Activated T-helper 2 cell treated with anti-CD3 and anti-CD28 coated beads, Interferon-gamma antibody, Interleukin-2, Interleukin-4, amounts not matched to agents 10 μg/mL and 5 μg/mL and 100 μg/mL, durations not matched to agents 14 hours and 24 hours and 36 hours (primary cell): ENCODE measurements at regions not wholly inside any gene's neighbourhood (a gene's known extent, or its start where the extent isn't known, plus 50 kb on each side); places are given as distances from the start of the nearest gene placed in this dataset.
"Not testable (repeated sequence)": the region's sequence is repeated elsewhere in the genome, so short reads cannot be mapped to it uniquely, and the experiment has no call there.

Experiments used
- DNase-seq: peaks from one replicate; pipeline ENCODE4 v3.0.0; 2021; ENCODE audit warnings: low spot score
- H3K27ac Mint-ChIP-seq: one replicate; pipeline ENCODE4 v1.8.0; 2021; ENCODE audit warnings: mixed read lengths
- H3K27me3 Mint-ChIP-seq: one replicate; pipeline ENCODE4 v1.8.0; 2021; ENCODE audit warnings: low read depth, mixed read lengths
- H3K36me3 Mint-ChIP-seq: one replicate; pipeline ENCODE4 v1.8.0; 2021; ENCODE audit warnings: low read depth, mixed read lengths
- H3K4me1 Mint-ChIP-seq: one replicate; pipeline ENCODE4 v1.8.0; 2021; ENCODE audit warnings: low read depth, mixed read lengths
- H3K4me3 Mint-ChIP-seq: one replicate; pipeline ENCODE4 v1.8.0; 2021; ENCODE audit warnings: low read depth, mild to moderate bottlenecking, moderate library complexity, mixed read lengths
- H3K9me3 Mint-ChIP-seq: one replicate; pipeline ENCODE4 v1.8.0; 2021; ENCODE audit warnings: mixed read lengths
- intact Hi-C: fragments of 100-400 bp; cut with micrococcal nuclease; formaldehyde crosslinking; loops from one replicate; pipeline ENCODE4 v1.15.1; 2023

DNA sequence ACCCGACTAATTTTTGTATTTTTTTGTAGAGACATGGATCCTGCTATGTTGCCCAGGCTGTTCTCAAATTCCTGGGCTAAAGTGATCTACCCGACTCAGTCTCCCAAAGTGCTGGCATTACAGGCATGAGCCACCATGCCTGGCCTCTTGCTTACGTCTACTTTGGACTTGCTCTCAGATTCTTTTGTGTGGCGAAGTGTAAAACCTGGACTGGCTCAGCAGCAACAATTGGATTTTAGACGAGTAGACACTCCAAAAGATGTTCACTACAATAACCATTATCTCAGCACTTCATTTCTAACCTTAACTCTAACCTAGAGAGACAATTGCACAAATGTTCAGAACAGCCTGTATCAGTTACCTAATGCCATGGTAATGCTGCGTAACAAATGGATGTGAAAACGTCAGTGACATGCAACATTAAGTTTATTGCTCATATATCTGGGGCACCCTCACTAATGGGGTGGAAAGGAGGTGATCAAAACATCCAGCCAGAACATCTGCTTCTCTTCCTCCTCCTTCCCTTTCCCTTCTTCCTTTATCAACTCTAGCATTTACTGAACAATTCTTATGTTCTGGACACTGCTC lies 124.9 kb upstream of the MRI1 start:
- no peak for DNase-seq
- no peaks in the 10 kb centered on the region for H3K36me3 Mint-ChIP-seq
- intact Hi-C loops, result no loop called here
- H3K9me3 Mint-ChIP-seq, result no peaks in the 10 kb centered on the region
- no peaks in the 10 kb centered on the region for H3K27me3 Mint-ChIP-seq
- no peak overlapping the region for H3K4me3 Mint-ChIP-seq
- no peak overlapping the region for H3K27ac Mint-ChIP-seq
- no peaks in the 10 kb centered on the region for H3K4me1 Mint-ChIP-seq

DNA sequence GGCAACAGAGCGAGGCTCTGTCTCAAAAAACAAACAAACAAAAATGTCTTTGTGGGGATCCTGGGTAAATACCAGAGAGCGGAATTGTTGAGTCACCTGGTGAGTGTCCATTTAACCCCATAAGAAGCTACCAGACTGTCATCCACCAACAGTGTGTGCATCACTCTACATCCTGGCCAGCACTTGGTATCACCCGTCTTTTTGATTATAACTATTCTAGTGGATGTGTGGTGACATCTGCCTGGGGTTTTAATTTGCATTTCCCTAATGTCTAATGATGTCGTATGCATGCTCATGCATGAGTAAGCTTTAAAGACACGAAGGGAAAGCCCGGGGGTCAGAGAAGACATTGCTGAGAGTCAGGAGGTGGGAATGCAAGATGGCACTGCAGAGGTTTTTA lies 126.7 kb upstream of the MRI1 start:
- H3K27ac Mint-ChIP-seq, result no peak overlapping the region
- no peak for DNase-seq
- H3K9me3 Mint-ChIP-seq, result no peaks in the 10 kb centered on the region
- intact Hi-C loops, result no loop called here
- H3K36me3 Mint-ChIP-seq, result no peaks in the 10 kb centered on the region
- no peaks in the 10 kb centered on the region for H3K4me1 Mint-ChIP-seq
- H3K4me3 Mint-ChIP-seq, result no peak overlapping the region
- H3K27me3 Mint-ChIP-seq, result no peaks in the 10 kb centered on the region

DNA sequence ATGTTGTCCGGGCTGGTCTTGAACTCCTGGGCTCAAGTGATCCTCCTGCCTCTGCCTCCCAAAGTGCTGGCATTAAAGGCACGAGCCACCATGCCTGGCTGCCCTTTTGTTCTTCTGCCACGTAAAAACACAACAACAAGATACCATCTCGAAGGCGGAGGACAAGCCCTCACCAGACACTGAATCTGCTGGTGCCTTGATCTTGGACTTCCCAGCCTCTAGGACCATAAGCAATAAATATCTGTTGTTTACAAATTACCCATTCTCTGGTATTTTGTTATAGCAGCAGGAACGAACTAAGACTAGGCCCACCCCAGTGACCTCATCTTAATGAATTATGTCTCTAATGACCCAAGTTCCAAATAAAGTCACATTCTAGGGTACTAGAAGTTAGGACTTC lies 128.4 kb upstream of the CACNA1A start:
- Mint-ChIP-seq H3K4me1 (no peaks in the 10 kb centered on the region), H3K9me3 (no peaks in the 10 kb centered on the region), H3K36me3 (no peaks in the 10 kb centered on the region), H3K27me3 (no peaks in the 10 kb centered on the region), H3K27ac (no peak overlapping the region), H3K4me3 (no peak overlapping the region)
- intact Hi-C loops, result no loop called here
- DNase-seq, result no peak

DNA sequence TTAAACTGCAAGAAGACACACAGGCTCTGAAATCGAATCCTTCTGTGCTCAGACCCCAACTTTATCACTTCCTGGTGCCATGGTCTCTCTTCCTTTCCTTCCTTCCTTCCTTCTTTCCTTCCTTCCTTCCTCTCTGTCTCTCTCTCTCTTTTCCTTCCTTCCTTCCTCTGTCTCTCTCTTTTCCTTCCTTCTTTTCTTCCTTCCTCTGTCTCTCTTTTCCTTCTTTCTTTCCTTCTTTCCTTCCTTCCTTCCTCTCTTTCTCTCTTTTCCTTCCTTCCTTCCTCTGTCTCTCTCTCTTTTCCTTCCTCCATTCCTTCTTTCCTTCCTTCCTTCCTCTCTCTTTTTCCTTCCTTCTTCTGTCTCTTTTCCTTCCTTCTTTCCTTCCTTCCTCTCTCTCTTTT lies 127.2 kb upstream of the CACNA1A start:
- Mint-ChIP-seq H3K27ac (no peak overlapping the region), H3K4me1 (no peaks in the 10 kb centered on the region), H3K4me3 (no peak overlapping the region), H3K9me3 (no peaks in the 10 kb centered on the region), H3K27me3 (no peaks in the 10 kb centered on the region), H3K36me3 (no peaks in the 10 kb centered on the region)
- intact Hi-C loops, result no loop called here
- no peak for DNase-seq

DNA sequence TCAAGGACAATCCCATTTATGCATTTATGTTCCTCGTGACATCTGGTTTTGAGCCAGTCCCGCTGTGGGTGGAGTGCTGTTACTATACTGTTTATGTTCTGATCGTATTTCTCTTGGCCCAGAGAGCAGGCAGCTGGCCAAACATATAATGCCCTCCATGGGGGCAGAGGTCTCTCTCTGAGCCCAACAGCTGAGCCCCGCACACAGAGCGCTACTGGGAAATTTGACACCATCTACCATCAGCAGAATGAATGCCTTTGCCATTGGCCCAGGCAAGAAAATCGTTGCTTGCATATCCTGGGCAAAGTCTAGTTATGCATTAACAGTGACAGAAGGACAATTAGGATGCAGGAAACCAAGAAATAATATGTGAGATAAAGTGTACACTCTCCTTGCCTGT lies 126.8 kb upstream of the CACNA1A start:
- no peaks in the 10 kb centered on the region for H3K27me3 Mint-ChIP-seq
- DNase-seq, result no peak
- no peaks in the 10 kb centered on the region for H3K36me3 Mint-ChIP-seq
- no peaks in the 10 kb centered on the region for H3K9me3 Mint-ChIP-seq
- intact Hi-C loops, result no loop called here
- no peak overlapping the region for H3K4me3 Mint-ChIP-seq
- no peak overlapping the region for H3K27ac Mint-ChIP-seq
- H3K4me1 Mint-ChIP-seq, result no peaks in the 10 kb centered on the region

DNA sequence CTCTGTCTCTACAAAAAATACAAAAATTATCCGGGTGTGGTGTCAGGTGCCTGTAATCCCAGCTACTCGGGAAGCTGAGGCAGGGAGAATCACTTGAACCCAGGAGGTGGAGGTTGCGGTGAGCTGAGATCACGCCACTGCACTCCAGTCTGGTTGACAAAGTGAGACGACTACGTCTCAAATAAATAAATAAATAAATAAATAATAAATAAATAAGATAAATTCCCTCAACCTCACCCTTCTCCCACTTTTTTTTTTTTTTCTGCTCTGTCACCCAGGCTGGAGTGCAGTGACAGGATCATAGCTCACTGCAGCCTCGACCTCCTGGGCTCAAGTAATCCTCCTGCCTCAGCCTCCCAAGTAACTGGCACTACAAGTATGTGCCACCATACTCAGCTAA lies 125.9 kb upstream of the CACNA1A start:
- intact Hi-C loops, H3K9me3 Mint-ChIP-seq, H3K4me1 Mint-ChIP-seq, H3K4me3 Mint-ChIP-seq, H3K27ac Mint-ChIP-seq, H3K36me3 Mint-ChIP-seq, DNase-seq, H3K27me3 Mint-ChIP-seq: not testable (repeated sequence)

DNA sequence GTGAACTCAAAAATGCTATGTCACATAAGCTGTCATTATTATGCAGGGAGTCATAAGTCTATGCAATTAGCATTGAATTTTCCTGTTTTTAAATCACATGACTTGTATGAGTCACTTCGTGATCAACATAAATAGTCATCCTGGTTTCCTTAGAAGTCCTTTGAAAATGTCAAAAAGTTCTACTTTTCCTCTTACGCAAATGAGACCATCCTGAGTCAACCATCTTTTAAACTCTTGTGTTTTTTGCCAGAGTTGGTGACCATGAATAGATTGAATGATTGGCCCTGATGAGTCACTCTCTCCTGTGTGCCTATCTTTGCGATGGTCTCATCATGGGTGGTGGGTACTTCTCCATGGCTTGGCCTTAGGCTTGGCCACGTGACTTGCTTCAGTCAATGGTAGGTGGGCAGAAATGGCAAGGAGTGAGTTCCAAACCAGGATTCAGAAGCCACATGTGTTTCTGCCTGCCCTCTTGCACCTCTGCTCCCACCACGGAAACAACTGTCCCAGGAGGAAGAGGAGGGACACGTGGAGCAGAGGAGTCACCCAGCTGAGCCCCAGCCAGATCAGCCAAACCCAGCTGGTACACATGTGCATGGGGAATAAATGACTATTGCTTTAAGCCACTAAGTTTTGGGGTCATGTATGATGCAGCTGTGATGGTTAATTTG lies 123.5 kb upstream of the CACNA1A start:
- Mint-ChIP-seq H3K4me3 (no peak overlapping the region), H3K9me3 (no peaks in the 10 kb centered on the region), H3K4me1 (no peaks in the 10 kb centered on the region), H3K27me3 (peaks cover 8% of the 10 kb centered on the region), H3K27ac (no peak overlapping the region), H3K36me3 (no peaks in the 10 kb centered on the region)
- intact Hi-C loops, result no loop called here
- DNase-seq, result no peak

DNA sequence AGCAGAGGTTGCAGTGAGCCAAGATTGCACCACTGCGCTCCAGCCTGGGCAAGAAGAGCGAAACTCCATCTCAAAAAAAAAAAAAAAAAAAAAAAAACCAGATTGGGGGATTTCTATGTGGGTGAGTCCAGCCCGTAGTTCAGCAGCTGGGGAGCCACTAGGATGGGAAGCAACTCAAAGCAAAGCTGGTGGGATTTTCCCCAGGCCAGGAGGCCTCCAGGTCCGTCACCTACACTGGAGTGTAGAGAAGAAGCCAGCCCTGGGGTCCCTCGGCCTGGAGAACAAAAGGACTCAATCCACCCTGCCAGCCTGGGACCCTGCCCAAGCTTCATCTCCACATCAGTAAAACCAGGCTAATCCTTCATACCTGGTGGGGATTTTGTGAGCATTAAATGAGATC lies 121.3 kb upstream of the CACNA1A start:
- Mint-ChIP-seq H3K4me1 (no peaks in the 10 kb centered on the region), H3K27me3 (peaks cover 25% of the 10 kb centered on the region), H3K9me3 (no peaks in the 10 kb centered on the region), H3K36me3 (no peaks in the 10 kb centered on the region), H3K4me3 (no peak overlapping the region), H3K27ac (no peak overlapping the region)
- no peak for DNase-seq
- intact Hi-C loops, result no loop called here

DNA sequence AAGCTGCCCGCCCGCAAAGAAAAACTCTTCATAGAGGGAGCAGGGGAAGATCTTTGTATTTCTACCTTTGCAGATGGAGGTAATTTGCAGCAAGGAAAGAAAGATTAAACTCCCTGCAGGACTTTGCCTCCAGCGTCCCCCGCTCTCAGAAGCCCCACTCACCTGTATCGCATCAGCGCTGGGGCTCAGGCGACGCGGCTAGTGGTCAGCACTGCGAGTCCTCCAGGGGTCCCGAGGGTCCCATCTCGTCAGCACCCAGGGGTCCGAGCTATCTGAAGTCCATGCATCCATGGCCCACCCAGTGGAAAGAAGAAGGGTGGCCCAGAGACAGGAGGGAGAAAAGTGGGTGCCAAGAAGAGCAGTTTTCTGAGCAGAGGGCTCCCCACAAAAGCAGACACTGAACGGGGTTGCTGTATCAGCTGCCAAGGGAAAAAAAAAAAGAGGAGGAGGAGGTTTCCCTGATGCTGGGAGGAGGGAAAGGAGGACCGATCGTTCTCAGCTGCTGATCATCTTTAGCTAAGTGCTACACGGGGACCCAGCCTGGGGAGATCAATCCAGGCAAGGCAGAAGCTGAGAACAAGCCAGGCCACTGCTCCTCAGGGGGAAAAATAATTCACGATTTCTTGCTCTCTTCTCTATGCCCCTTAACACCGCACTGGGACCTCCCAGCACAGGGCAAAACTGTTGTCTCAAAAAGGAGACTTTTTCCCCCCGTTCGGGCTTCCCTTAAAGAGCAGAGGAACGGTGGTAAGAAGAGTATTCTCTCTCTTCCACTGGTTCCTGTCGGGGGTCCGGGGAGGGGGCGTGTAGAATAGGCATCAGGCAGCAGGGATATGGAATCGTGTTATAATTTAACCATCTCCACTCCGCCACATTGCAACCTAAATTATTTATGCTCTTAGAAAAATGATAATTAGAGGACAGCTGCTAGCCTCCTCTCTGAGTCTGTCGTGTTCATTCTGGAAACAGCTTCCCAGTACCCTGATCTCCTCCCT lies 117.7 kb upstream of the CACNA1A start:
- H3K36me3 Mint-ChIP-seq, result no peaks in the 10 kb centered on the region
- H3K9me3 Mint-ChIP-seq, result no peaks in the 10 kb centered on the region
- no peak overlapping the region for H3K27ac Mint-ChIP-seq
- peaks cover 29% of the 10 kb centered on the region for H3K27me3 Mint-ChIP-seq
- no peak overlapping the region for H3K4me3 Mint-ChIP-seq
- no peaks in the 10 kb centered on the region for H3K4me1 Mint-ChIP-seq
- intact Hi-C loops, result no loop called here
- DNase-seq, result no peak

DNA sequence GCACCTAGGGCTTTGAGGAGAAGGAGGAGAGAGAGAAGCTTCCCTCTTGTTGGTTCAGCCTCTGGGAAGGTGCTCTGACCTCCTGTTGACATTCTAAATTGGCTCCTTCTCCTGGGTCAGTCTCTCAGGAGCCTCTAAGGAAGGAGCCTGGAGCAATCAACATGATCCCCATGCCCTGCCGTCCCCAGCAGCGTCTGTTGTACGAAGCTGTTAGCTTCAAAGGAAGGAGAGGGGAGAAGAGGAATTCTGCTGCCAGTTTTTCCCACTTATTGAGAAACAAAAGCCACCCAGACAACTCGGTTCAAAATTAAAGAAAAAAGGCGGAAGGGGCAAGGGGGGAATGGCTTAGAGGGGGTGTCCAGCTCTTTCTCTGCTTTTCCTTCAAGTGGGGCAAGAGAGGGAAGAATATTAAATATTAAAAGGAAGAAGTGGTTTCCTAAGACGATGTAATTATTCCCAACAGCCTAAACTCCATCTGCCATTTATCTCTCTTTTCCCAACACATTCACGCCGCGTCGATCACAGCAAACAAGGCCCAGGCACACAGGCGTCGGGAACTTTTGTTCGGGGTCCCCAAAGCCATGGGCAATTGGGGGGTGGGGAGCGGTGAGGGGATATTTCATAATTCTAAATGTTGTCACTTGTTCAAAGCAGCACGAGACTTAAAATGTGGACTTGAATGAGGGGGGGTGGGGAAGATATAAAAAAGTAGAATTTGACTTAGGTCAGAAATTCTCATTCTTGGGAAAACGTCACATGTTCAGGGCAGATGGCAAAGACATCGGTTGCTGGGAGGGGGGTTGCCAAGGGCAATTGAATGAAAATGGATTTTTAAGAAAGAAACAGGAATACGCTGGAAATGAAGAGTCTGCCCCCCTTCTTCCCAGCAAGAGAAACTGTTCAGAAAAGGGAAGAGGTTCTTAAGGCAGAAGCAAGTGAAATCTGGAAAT lies 116.8 kb upstream of the CACNA1A start:
- H3K4me1 Mint-ChIP-seq, result no peaks in the 10 kb centered on the region
- H3K27me3 Mint-ChIP-seq, result peaks cover 32% of the 10 kb centered on the region
- H3K4me3 Mint-ChIP-seq, result no peak overlapping the region
- DNase-seq, result no peak
- no peaks in the 10 kb centered on the region for H3K9me3 Mint-ChIP-seq
- H3K36me3 Mint-ChIP-seq, result no peaks in the 10 kb centered on the region
- no peak overlapping the region for H3K27ac Mint-ChIP-seq
- intact Hi-C loops, result no loop called here

DNA sequence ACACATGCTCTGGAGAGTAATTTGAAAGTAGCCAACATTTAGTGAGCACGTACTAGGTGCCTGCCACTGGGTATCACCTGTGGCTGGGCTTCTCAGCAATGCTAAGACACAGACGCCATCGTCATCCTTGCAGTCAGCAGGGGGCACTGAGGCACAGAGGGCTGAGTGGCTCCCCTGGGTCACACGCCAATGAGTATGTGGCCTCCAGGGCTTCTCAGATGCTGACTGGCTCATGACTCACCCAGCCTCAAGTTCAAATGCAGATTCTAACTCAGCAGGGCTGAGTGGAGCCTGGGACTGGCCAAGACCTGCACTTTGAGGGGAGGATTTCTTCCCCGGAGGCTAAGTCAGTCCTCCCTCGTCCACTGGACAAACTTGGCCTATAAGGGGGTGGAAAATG lies 115.1 kb upstream of the CACNA1A start:
- no peak overlapping the region for H3K4me3 Mint-ChIP-seq
- DNase-seq, result no peak
- peaks cover 30% of the 10 kb centered on the region for H3K27me3 Mint-ChIP-seq
- no peaks in the 10 kb centered on the region for H3K9me3 Mint-ChIP-seq
- no peaks in the 10 kb centered on the region for H3K36me3 Mint-ChIP-seq
- no peaks in the 10 kb centered on the region for H3K4me1 Mint-ChIP-seq
- intact Hi-C loops, result no loop called here
- H3K27ac Mint-ChIP-seq, result no peak overlapping the region

DNA sequence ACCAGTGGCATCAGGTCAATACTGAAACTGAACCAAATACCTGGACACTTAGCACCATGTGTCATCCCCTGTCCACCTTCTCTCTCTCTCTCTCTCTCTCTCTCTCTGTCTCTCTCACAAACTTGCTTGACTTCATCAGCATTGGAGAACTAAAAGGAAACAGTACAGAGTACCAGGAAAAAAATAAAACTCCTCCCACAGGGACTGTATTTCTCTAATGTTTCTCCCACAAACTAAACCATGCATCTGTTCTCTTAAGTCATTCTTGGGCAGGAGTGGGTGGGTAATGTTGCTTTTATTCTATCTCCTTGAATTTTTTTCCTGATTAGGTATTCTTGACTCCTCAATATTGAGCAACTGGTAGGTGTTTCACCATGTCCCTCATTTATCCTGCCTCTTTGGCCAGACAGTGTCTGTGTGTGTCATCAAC lies 112.9 kb upstream of the CACNA1A start:
- Mint-ChIP-seq H3K27me3 (peaks cover 20% of the 10 kb centered on the region), H3K4me3 (no peak overlapping the region), H3K27ac (no peak overlapping the region), H3K4me1 (no peaks in the 10 kb centered on the region), H3K9me3 (no peaks in the 10 kb centered on the region), H3K36me3 (no peaks in the 10 kb centered on the region)
- intact Hi-C loops, result no loop called here
- DNase-seq, result no peak
